ENCODE measurements at regions not wholly inside any gene's neighbourhood (a gene's known extent, or its start where the extent isn't known, plus 50 kb on each side); places are given as distances from the start of the nearest gene placed in this dataset.

GRCh38 chr3:99332718-99333117, 305.7 kb upstream of the COL8A1 start:
- no peak for DNase-seq (ENCODE audit: low spot score)
- Histone ChIP-seq H3K9me3 (ENCODE audit: low read depth) (no peaks in the 10 kb centered on the region), H4K20me1 (ENCODE audit: insufficient read depth, poor library complexity, severe bottlenecking) (no peaks in the 10 kb centered on the region), H3K36me3 (replicated peaks; ENCODE audit: insufficient read depth, low read depth) (no peaks in the 10 kb centered on the region), H3K4me3 (no peak overlapping the region), H3K4me2 (no peak overlapping the region), H3K79me2 (no peaks in the 10 kb centered on the region), H2AFZ (no peak overlapping the region), H3K27ac (no peak overlapping the region), H3K9me2 (replicated peaks; ENCODE audit: insufficient read depth) (no peaks in the 10 kb centered on the region), H3K27me3 (no peaks in the 10 kb centered on the region), H3K4me1 (ENCODE audit: insufficient read depth) (no peaks in the 10 kb centered on the region)
- TF ChIP-seq EZH2phosphoT487 (IDR thresholded peaks at IDR 0.05; ENCODE audit: low read depth, severe bottlenecking, unreplicated experiment) (no peak), CTCF (IDR thresholded peaks at IDR 0.05; ENCODE audit: poor library complexity) (no peak)
- WGBS (ENCODE audit: low lambda C conversion rate, missing lambda C conversion rate), result 69% methylated on average over 3 of the region's 3 CpGs

GRCh38 chr3:99332276-99332675, 306.1 kb upstream of the COL8A1 start:
- Histone ChIP-seq H3K4me2 (no peak overlapping the region), H3K27ac (no peak overlapping the region), H3K4me1 (ENCODE audit: insufficient read depth) (no peaks in the 10 kb centered on the region), H3K36me3 (replicated peaks; ENCODE audit: insufficient read depth, low read depth) (no peaks in the 10 kb centered on the region), H3K79me2 (no peaks in the 10 kb centered on the region), H3K4me3 (no peak overlapping the region), H4K20me1 (ENCODE audit: insufficient read depth, poor library complexity, severe bottlenecking) (no peaks in the 10 kb centered on the region), H3K27me3 (no peaks in the 10 kb centered on the region), H2AFZ (no peak overlapping the region), H3K9me2 (replicated peaks; ENCODE audit: insufficient read depth) (no peaks in the 10 kb centered on the region), H3K9me3 (ENCODE audit: low read depth) (no peaks in the 10 kb centered on the region)
- DNase-seq (ENCODE audit: low spot score), result no peak
- no peak for TF ChIP-seq CTCF (IDR thresholded peaks at IDR 0.05; ENCODE audit: poor library complexity)
- no peak for TF ChIP-seq EZH2phosphoT487 (IDR thresholded peaks at IDR 0.05; ENCODE audit: low read depth, severe bottlenecking, unreplicated experiment)
- no peak for TF ChIP-seq EZH2 (IDR thresholded peaks at IDR 0.05; ENCODE audit: borderline replicate concordance)
- 72% methylated on average over 2 of the region's 2 CpGs for WGBS (ENCODE audit: low lambda C conversion rate, missing lambda C conversion rate)

GRCh38 chr3:99330924-99331532, 307.4 kb upstream of the COL8A1 start:
- TF ChIP-seq CTCF (IDR thresholded peaks at IDR 0.05; ENCODE audit: poor library complexity), result no peak
- no peak for TF ChIP-seq EZH2 (IDR thresholded peaks at IDR 0.05; ENCODE audit: borderline replicate concordance)
- no peak for TF ChIP-seq EZH2phosphoT487 (IDR thresholded peaks at IDR 0.05; ENCODE audit: low read depth, severe bottlenecking, unreplicated experiment)
- Histone ChIP-seq H3K4me3 (no peak overlapping the region), H3K4me2 (no peak overlapping the region), H3K36me3 (replicated peaks; ENCODE audit: insufficient read depth, low read depth) (no peaks in the 10 kb centered on the region), H3K4me1 (ENCODE audit: insufficient read depth) (no peaks in the 10 kb centered on the region), H3K9me2 (replicated peaks; ENCODE audit: insufficient read depth) (no peaks in the 10 kb centered on the region), H3K27ac (no peak overlapping the region), H3K79me2 (no peaks in the 10 kb centered on the region), H3K27me3 (no peaks in the 10 kb centered on the region), H2AFZ (no peak overlapping the region), H4K20me1 (ENCODE audit: insufficient read depth, poor library complexity, severe bottlenecking) (no peaks in the 10 kb centered on the region), H3K9me3 (ENCODE audit: low read depth) (no peaks in the 10 kb centered on the region)
- 100% methylated on average over 1 of the region's 1 CpG for WGBS (ENCODE audit: low lambda C conversion rate, missing lambda C conversion rate)
- no peak for DNase-seq (ENCODE audit: low spot score)

GRCh38 chr3:99330281-99330680, 308.1 kb upstream of the COL8A1 start:
- no peak for TF ChIP-seq EZH2phosphoT487 (IDR thresholded peaks at IDR 0.05; ENCODE audit: low read depth, severe bottlenecking, unreplicated experiment)
- no peak for TF ChIP-seq EZH2 (IDR thresholded peaks at IDR 0.05; ENCODE audit: borderline replicate concordance)
- no peak for TF ChIP-seq CTCF (IDR thresholded peaks at IDR 0.05; ENCODE audit: poor library complexity)

More at GRCh38 chr3:99330281-99330680, 308.1 kb upstream of the COL8A1 start:
- Histone ChIP-seq H3K79me2 (no peaks in the 10 kb centered on the region), H2AFZ (no peak overlapping the region), H3K4me3 (no peak overlapping the region), H3K4me1 (ENCODE audit: insufficient read depth) (no peaks in the 10 kb centered on the region), H3K27ac (no peak overlapping the region), H3K9me3 (ENCODE audit: low read depth) (no peaks in the 10 kb centered on the region), H3K27me3 (no peaks in the 10 kb centered on the region), H3K9me2 (replicated peaks; ENCODE audit: insufficient read depth) (no peaks in the 10 kb centered on the region), H3K36me3 (replicated peaks; ENCODE audit: insufficient read depth, low read depth) (no peaks in the 10 kb centered on the region), H3K4me2 (no peak overlapping the region), H4K20me1 (ENCODE audit: insufficient read depth, poor library complexity, severe bottlenecking) (no peaks in the 10 kb centered on the region)
- 60% methylated on average over 2 of the region's 2 CpGs for WGBS (ENCODE audit: low lambda C conversion rate, missing lambda C conversion rate)
- DNase-seq (ENCODE audit: low spot score), result no peak
